GM12878 (cell line): ENCODE measurements at regions not wholly inside any gene's neighbourhood (a gene's known extent, or its start where the extent isn't known, plus 50 kb on each side); places are given as distances from the start of the nearest gene placed in this dataset.

Source experiments
- PBX3 ChIP-seq: IDR thresholded peaks from 2 replicates; pipeline ENCODE4 v1.6.1; 2011; ENCODE audit warnings: mild to moderate bottlenecking, low read depth, low read length, moderate library complexity; ENCODE audit not compliant: insufficient replicate concordance
- POLR2A ChIP-seq: IDR thresholded peaks from 2 replicates; pipeline ENCODE4 v1.6.1; 2011; ENCODE audit warnings: low read depth, mild to moderate bottlenecking, low read length
- ZBTB4 ChIP-seq: fragments of 450-650 bp; formaldehyde crosslinking; IDR thresholded peaks from 2 replicates; pipeline ENCODE4 v1.4.0; 2022; ENCODE audit warnings: mild to moderate bottlenecking, moderate library complexity

- TF ChIP-seq POLR2A (no peak), ZBTB4 (no peak), PBX3 (no peak)
Measured at GRCh38 chr22:48204296-48204695, 1441.8 kb downstream of the TBC1D22A start.
